ENCODE measurements at regions not wholly inside any gene's neighbourhood (a gene's known extent, or its start where the extent isn't known, plus 50 kb on each side); places are given as distances from the start of the nearest gene placed in this dataset.

GRCh38 chr20:63067721-63068560, 61.2 kb upstream of the BHLHE23 start:
- DNase-seq: no peak

- no peak for DNase-seq
These were observed 60.5 kb upstream of the BHLHE23 start for GRCh38 chr20:63067266-63067635.

- DNase-seq: no peak
These were observed 59.9 kb upstream of the BHLHE23 start for GRCh38 chr20:63066506-63067265.

GRCh38 chr20:63065911-63066310, 59.1 kb upstream of the BHLHE23 start:
- DNase-seq: no peak

GRCh38 chr20:63064745-63065711, 58.3 kb upstream of the BHLHE23 start:
- no peak for DNase-seq

GRCh38 chr20:63064310-63064709, 57.5 kb upstream of the BHLHE23 start:
- DNase-seq: no peak

GRCh38 chr20:63062188-63063140, 55.7 kb upstream of the BHLHE23 start:
- no peak for DNase-seq

- DNase-seq: no peak
These were observed 55.0 kb upstream of the BHLHE23 start for GRCh38 chr20:63061771-63062100.

GRCh38 chr20:63061051-63061770, 54.4 kb upstream of the BHLHE23 start:
- DNase-seq: no peak

GRCh38 chr20:63060057-63060991, 53.6 kb upstream of the BHLHE23 start:
- no peak for DNase-seq

- no peak for DNase-seq
These were observed 52.9 kb upstream of the BHLHE23 start for GRCh38 chr20:63059684-63060056.

- no peak for DNase-seq
These were observed 52.1 kb upstream of the BHLHE23 start for GRCh38 chr20:63058696-63059335.

GRCh38 chr20:63057171-63058117, 50.7 kb upstream of the BHLHE23 start:
- no peak for DNase-seq

- peak; percentile 24 for DNase-seq
These were observed 49.7 kb upstream of the BHLHE23 start for GRCh38 chr20:63056236-63057170.

Measured in activated T-cell treated with anti-CD3 and anti-CD28 coated beads for 4 hours (primary cell).